Testis (tissue), 2 donors: ENCODE measurements at regions not wholly inside any gene's neighbourhood (a gene's known extent, or its start where the extent isn't known, plus 50 kb on each side); places are given as distances from the start of the nearest gene placed in this dataset.

Experiments used
- POLR2A ChIP-seq: fragments of 450-650 bp; IDR thresholded peaks from one replicate; pipeline ENCODE4 v1.6.1; 2017; ENCODE audit warnings: antibody characterized with exemption, mild to moderate bottlenecking, moderate library complexity
- TF ChIP-seq, protein P1 (sequence below), 3 experiments: fragments of 450-650 bp in 2 of 3; fragments of 200-600 bp in 1 of 3; sonication (generic) in 1 of 3; IDR thresholded peaks; one replicate each; pipeline ENCODE4 v1.5.1; 2016 to 2019; ENCODE audit warnings: antibody characterized with exemption in 3 of 3, mild to moderate bottlenecking in 2 of 3, moderate library complexity in 1 of 3

DNA sequence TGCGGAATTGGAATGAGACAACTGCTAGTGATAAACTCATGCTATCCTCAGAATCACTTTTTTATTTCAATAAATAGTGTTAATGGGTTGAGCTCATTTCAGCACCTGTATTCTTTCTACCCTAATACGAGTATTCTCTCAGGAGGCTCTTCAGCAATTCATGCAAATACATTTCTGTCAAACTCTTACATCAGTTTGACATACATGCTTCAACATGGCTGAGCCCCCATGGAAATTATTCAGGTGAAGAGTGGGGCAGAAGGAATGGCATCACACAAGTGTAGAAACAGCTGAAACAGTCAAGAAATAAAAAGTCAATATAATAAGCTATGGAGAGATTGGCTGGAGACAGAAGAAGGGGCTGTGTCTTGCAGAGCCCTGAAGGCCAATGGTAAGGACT, 77.8 kb upstream of the SNX19 start:
- TF ChIP-seq, protein P1, sequence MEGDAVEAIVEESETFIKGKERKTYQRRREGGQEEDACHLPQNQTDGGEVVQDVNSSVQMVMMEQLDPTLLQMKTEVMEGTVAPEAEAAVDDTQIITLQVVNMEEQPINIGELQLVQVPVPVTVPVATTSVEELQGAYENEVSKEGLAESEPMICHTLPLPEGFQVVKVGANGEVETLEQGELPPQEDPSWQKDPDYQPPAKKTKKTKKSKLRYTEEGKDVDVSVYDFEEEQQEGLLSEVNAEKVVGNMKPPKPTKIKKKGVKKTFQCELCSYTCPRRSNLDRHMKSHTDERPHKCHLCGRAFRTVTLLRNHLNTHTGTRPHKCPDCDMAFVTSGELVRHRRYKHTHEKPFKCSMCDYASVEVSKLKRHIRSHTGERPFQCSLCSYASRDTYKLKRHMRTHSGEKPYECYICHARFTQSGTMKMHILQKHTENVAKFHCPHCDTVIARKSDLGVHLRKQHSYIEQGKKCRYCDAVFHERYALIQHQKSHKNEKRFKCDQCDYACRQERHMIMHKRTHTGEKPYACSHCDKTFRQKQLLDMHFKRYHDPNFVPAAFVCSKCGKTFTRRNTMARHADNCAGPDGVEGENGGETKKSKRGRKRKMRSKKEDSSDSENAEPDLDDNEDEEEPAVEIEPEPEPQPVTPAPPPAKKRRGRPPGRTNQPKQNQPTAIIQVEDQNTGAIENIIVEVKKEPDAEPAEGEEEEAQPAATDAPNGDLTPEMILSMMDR (IDR thresholded peaks at IDR 0.05): no peak
- TF ChIP-seq POLR2A: no peak
